Spinal cord (tissue), 9 donors: ENCODE measurements at regions not wholly inside any gene's neighbourhood (a gene's known extent, or its start where the extent isn't known, plus 50 kb on each side); places are given as distances from the start of the nearest gene placed in this dataset.
A peak's percentile ranks its signal among the peaks of the same experiment; 100 is the strongest.

Experiments
- DNase-seq, 6 donors: peaks; one replicate each; pipeline versions ENCODE4 v3.0.0 to v3.0.0-alpha.2; 2013 to 2015; ENCODE audit warnings: low spot score in 6 of 6, low read depth in 4 of 6
- H3K27ac ChIP-seq: one replicate; pipeline ENCODE4 v1.5.1; 2013; ENCODE audit warnings: low read depth, low read length, control low read depth
- H3K27me3 ChIP-seq: one replicate; pipeline ENCODE4 v1.6.1; 2013; ENCODE audit warnings: low read length; ENCODE audit not compliant: control insufficient read depth, insufficient read depth
- H3K36me3 ChIP-seq: one replicate; pipeline ENCODE4 v1.6.1; 2013; ENCODE audit warnings: low read length; ENCODE audit not compliant: control insufficient read depth, insufficient read depth
- H3K4me1 ChIP-seq: one replicate; pipeline ENCODE4 v1.6.1; 2013; ENCODE audit warnings: low read length; ENCODE audit not compliant: control insufficient read depth, insufficient read depth
- H3K4me3 ChIP-seq: one replicate; pipeline ENCODE4 v1.5.1; 2013; ENCODE audit warnings: low read depth, low read length, control low read depth
- H3K9me3 ChIP-seq: one replicate; pipeline ENCODE4 v1.6.1; 2013; ENCODE audit warnings: low read length; ENCODE audit not compliant: control insufficient read depth, insufficient read depth
- WGBS: methylation state at CpG from one replicate; pipeline ENCODE4 v1.1.5; 2013; ENCODE audit warnings: missing lambda C conversion rate; ENCODE audit not compliant: insufficient coverage; 5-methylcytosine and 5-hydroxymethylcytosine counted together
- donor health status: healthy.

- no peak overlapping the region for H3K4me3 ChIP-seq
- no peaks in the 10 kb centered on the region for H3K4me1 ChIP-seq
- no peaks in the 10 kb centered on the region for H3K27me3 ChIP-seq
- H3K27ac ChIP-seq = no peak overlapping the region
- no peaks in the 10 kb centered on the region for H3K36me3 ChIP-seq
- 96% methylated on average over 32 of the region's 32 CpGs for WGBS
- H3K9me3 ChIP-seq = no peaks in the 10 kb centered on the region
- DNase-seq = no peak
Measured at GRCh38 chr6:66949191-66949661, 1242.2 kb upstream of the EYS start.

GRCh38 chr6:66948106-66948505, 1241.1 kb upstream of the EYS start:
- H3K4me1 ChIP-seq = no peaks in the 10 kb centered on the region
- no peaks in the 10 kb centered on the region for H3K36me3 ChIP-seq
- no peak for DNase-seq
- no peaks in the 10 kb centered on the region for H3K9me3 ChIP-seq
- H3K27me3 ChIP-seq = no peaks in the 10 kb centered on the region
- H3K27ac ChIP-seq = no peak overlapping the region
- WGBS = no CpG with 5 or more reads among the region's 2 CpGs
- no peak overlapping the region for H3K4me3 ChIP-seq

DNA sequence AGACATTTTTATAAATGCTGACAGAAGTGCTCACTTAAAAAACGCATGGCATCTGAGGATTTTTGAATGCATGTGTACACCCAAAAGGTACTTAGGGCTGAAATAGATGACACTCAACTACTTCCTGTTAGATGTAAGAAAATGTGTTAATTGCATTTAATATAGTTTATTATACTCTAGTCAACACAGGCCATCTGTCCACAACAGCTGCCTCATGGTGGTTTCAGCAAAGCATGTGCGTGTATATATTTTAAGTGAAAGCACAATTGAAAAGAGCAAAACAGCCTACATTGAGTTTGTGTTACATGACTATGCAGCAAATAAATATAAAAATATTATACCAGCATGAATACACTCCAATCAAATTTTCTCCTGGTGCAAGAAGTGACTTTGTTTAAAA, 1233.0 kb upstream of the EYS start:
- H3K4me1 ChIP-seq = no peaks in the 10 kb centered on the region
- no peak overlapping the region for H3K27ac ChIP-seq
- no peaks in the 10 kb centered on the region for H3K36me3 ChIP-seq
- H3K27me3 ChIP-seq = no peaks in the 10 kb centered on the region
- no CpG with 5 or more reads among the region's 2 CpGs for WGBS
- no peak overlapping the region for H3K4me3 ChIP-seq
- peaks cover 1% of the 10 kb centered on the region for H3K9me3 ChIP-seq
- DNase-seq = peak in 3 of 6 donors; percentile 5 to 76 (median 61)

GRCh38 chr6:66937180-66937579, 1230.2 kb upstream of the EYS start:
- no peaks in the 10 kb centered on the region for H3K36me3 ChIP-seq
- H3K4me3 ChIP-seq = no peak overlapping the region
- 97% methylated on average over 3 of the region's 3 CpGs for WGBS
- H3K9me3 ChIP-seq = peaks cover 1% of the 10 kb centered on the region
- H3K4me1 ChIP-seq = no peaks in the 10 kb centered on the region
- no peaks in the 10 kb centered on the region for H3K27me3 ChIP-seq
- no peak for DNase-seq
- H3K27ac ChIP-seq = no peak overlapping the region

DNA sequence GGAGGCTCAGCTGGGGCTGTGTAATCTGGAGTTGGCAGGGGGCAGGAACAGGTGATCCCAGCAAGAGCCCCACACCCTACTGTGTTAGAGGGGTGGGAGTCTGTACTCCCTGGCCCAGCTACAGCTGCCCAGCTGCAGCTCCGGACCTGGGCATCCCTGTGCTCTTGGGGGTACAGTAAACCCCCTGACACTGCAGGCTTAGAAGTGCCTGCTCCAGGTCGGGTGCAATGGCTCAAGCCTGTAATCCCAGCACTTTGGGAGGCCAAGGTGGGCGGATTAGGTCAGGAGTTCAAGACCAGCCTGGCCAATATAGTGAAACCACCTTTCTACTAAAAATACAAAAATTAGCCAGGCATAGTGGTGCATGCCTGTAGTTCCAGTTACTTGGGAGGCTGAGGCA, 1228.6 kb upstream of the EYS start:
- DNase-seq = no peak
- 76% methylated on average over 2 of the region's 3 CpGs for WGBS
- Histone ChIP-seq H3K27ac (no peak overlapping the region), H3K9me3 (peaks cover 1% of the 10 kb centered on the region), H3K36me3 (no peaks in the 10 kb centered on the region), H3K4me1 (no peaks in the 10 kb centered on the region), H3K4me3 (no peak overlapping the region), H3K27me3 (no peaks in the 10 kb centered on the region)

DNA sequence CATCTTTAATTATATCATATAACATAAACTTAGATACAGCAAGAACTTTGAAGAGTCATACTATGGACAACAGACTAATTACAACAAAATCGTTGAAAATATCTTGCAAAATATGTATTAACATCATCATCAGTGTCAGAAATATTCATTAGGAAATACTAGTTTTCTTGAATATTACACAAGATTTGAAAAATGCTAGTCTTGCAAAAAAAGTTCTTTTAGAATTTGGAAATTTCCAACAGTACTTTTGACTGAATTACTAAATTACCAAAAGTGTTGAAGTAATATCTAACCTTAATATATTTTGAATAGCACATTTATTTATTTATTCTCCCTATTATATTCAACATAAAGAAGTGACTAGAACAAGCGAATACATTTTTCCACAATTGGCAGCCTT, 1224.8 kb upstream of the EYS start:
- Histone ChIP-seq H3K9me3 (peaks cover 7% of the 10 kb centered on the region), H3K27ac (no peak overlapping the region), H3K4me1 (no peaks in the 10 kb centered on the region), H3K36me3 (no peaks in the 10 kb centered on the region), H3K4me3 (no peak overlapping the region), H3K27me3 (no peaks in the 10 kb centered on the region)
- no peak for DNase-seq
- 100% methylated on average over 1 of the region's 2 CpGs for WGBS

- Histone ChIP-seq H3K4me1 (no peaks in the 10 kb centered on the region), H3K27me3 (no peaks in the 10 kb centered on the region), H3K36me3 (no peaks in the 10 kb centered on the region), H3K4me3 (no peak overlapping the region), H3K27ac (no peak overlapping the region), H3K9me3 (peaks cover 12% of the 10 kb centered on the region)
- no CpG with 5 or more reads among the region's 2 CpGs for WGBS
- no peak for DNase-seq
Measured at GRCh38 chr6:66930559-66931290, 1223.7 kb upstream of the EYS start.

DNA sequence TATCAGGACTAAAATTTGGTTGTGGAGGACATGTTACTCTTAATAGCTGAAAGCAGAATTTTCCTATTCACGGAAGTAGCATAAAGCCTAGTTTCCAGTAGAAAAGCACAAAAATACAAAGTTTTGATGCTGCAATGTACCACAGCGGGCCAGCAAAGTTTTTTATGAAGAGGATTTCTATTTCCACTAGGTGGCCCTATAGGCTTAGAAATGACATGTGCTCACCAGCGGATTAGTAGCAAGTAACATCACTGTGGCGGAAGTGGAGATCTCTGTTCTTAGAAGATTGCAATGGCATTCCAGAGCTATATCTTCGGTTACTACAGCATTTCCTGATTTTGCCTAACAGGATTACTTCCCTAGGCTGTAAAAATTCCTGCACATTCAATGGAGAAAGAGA, 1219.0 kb upstream of the EYS start:
- Histone ChIP-seq H3K9me3 (peaks cover 21% of the 10 kb centered on the region), H3K36me3 (no peaks in the 10 kb centered on the region), H3K4me1 (no peaks in the 10 kb centered on the region), H3K4me3 (no peak overlapping the region), H3K27ac (no peak overlapping the region), H3K27me3 (no peaks in the 10 kb centered on the region)
- no peak for DNase-seq
- WGBS = 88% methylated on average over 3 of the region's 5 CpGs

GRCh38 chr6:66913657-66914056, 1206.6 kb upstream of the EYS start:
- Histone ChIP-seq H3K27ac (no peak overlapping the region), H3K36me3 (no peaks in the 10 kb centered on the region), H3K4me3 (no peak overlapping the region), H3K4me1 (no peaks in the 10 kb centered on the region), H3K9me3 (no peaks in the 10 kb centered on the region), H3K27me3 (no peaks in the 10 kb centered on the region)
- no CpG with 5 or more reads among the region's 2 CpGs for WGBS
- no peak for DNase-seq

- Histone ChIP-seq H3K4me1 (no peaks in the 10 kb centered on the region), H3K36me3 (no peaks in the 10 kb centered on the region), H3K27me3 (no peaks in the 10 kb centered on the region), H3K27ac (no peak overlapping the region), H3K4me3 (no peak overlapping the region), H3K9me3 (no peaks in the 10 kb centered on the region)
- no CpG with 5 or more reads among the region's 4 CpGs for WGBS
- no peak for DNase-seq
Measured at GRCh38 chr6:66902457-66902856, 1195.4 kb upstream of the EYS start.
